ENCODE measurements at regions not wholly inside any gene's neighbourhood (a gene's known extent, or its start where the extent isn't known, plus 50 kb on each side); places are given as distances from the start of the nearest gene placed in this dataset.

DNA sequence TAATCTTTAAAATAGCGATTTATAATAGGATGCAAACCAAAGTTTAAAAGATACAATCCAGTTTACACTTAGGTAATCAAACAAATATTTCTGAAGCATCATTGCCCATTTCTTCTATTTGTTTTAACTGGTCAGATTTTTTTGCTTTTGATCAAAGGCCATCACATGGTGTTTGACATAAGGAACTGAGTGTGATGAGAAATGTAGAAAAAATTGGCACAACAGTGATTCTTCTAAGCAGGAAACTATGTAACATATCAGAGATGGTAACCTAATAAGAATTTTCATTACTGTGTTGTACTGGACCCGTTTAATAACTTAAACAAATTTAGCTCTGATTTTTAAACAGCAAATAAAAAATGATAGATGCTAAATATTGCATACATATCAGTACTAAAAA, 644.7 kb upstream of the KLF12 start:
- intact Hi-C loops (cut with micrococcal nuclease), result loop anchor here (10.0 kb wide), 1 partner anchor 484 kb away; no protein-coding TSS in a partner anchor
- TF ChIP-seq, protein P1, sequence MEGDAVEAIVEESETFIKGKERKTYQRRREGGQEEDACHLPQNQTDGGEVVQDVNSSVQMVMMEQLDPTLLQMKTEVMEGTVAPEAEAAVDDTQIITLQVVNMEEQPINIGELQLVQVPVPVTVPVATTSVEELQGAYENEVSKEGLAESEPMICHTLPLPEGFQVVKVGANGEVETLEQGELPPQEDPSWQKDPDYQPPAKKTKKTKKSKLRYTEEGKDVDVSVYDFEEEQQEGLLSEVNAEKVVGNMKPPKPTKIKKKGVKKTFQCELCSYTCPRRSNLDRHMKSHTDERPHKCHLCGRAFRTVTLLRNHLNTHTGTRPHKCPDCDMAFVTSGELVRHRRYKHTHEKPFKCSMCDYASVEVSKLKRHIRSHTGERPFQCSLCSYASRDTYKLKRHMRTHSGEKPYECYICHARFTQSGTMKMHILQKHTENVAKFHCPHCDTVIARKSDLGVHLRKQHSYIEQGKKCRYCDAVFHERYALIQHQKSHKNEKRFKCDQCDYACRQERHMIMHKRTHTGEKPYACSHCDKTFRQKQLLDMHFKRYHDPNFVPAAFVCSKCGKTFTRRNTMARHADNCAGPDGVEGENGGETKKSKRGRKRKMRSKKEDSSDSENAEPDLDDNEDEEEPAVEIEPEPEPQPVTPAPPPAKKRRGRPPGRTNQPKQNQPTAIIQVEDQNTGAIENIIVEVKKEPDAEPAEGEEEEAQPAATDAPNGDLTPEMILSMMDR (IDR thresholded peaks at IDR 0.05; ENCODE audit: unreplicated experiment), result no peak
- Mint-ChIP-seq H3K36me3 (ENCODE audit: insufficient read depth, unreplicated experiment) (no peaks in the 10 kb centered on the region), H3K9me3 (ENCODE audit: unreplicated experiment) (no peaks in the 10 kb centered on the region), H3K4me1 (ENCODE audit: insufficient read depth, unreplicated experiment) (peaks cover 10% of the 10 kb centered on the region), H3K27ac (ENCODE audit: low read depth, unreplicated experiment) (no peak overlapping the region), H3K27me3 (ENCODE audit: insufficient read depth, unreplicated experiment) (no peaks in the 10 kb centered on the region), H3K4me3 (ENCODE audit: unreplicated experiment) (no peak overlapping the region)
- no TSS peak for BruUV-seq (replicated peaks)
- POLR2A ChIA-PET, result no interaction called here
- CTCF ChIA-PET, result no interaction called here
- no peak for DNase-seq (ENCODE audit: unreplicated experiment)

DNA sequence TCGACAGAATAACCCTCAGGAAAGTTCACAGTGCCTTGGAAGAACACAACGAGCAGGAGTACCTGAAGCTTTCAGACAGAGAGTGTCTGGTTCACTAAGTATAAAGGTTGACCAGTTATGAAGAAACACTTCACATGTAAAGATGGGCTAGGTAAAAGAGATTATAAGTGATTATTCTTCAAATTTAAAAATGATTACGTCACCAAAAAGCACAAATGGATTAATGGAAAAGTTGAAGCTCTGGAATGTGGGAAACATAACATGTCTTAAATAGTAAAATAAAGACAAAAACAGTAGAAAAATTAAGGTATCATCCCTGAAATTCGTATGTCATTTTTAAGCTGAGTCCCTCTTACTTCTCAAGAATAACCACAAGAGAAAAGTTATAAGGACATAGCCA, 643.9 kb upstream of the KLF12 start:
- TF ChIP-seq, protein P1 (IDR thresholded peaks at IDR 0.05; ENCODE audit: unreplicated experiment), result no peak
- peaks cover 16% of the 10 kb centered on the region for H3K4me1 Mint-ChIP-seq (ENCODE audit: insufficient read depth, unreplicated experiment)
- BruUV-seq (replicated peaks), result no TSS peak
- no peak overlapping the region for H3K4me3 Mint-ChIP-seq (ENCODE audit: unreplicated experiment)
- H3K27ac Mint-ChIP-seq (ENCODE audit: low read depth, unreplicated experiment), result no peak overlapping the region
- ChIA-PET CTCF (no interaction called here), POLR2A (interaction anchor here (0.7 kb wide), 1 partner anchor 15 kb away, joined by 3 read pairs; no protein-coding TSS in a partner anchor)
- DNase-seq (ENCODE audit: unreplicated experiment), result no peak
- no peaks in the 10 kb centered on the region for H3K36me3 Mint-ChIP-seq (ENCODE audit: insufficient read depth, unreplicated experiment)
- no peaks in the 10 kb centered on the region for H3K27me3 Mint-ChIP-seq (ENCODE audit: insufficient read depth, unreplicated experiment)
- intact Hi-C loops (cut with micrococcal nuclease), result loop anchor here (10.0 kb wide), 1 partner anchor 483 kb away; no protein-coding TSS in a partner anchor
- no peaks in the 10 kb centered on the region for H3K9me3 Mint-ChIP-seq (ENCODE audit: unreplicated experiment)

DNA sequence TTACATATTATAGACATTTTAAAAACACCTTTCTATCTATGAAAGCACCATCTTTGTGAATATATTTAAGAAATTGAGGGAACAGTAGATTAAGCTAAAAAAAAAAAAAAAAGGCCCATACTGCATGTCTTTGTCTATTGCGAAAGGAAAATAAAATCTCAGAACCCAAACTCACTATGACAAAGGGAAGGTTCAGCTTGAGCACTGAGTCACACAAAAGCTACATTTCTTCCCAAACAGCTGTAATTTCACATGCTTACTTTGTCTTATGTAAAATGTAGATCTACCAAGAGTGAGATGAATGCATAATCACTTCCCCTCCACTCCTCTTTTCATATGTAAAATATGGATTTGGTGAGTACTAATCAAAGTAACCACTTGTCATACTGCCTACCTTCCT, 640.1 kb upstream of the KLF12 start:
- H3K27ac Mint-ChIP-seq (ENCODE audit: low read depth, unreplicated experiment), result peak overlapping the region; percentile 19
- POLR2A ChIA-PET, result no interaction called here
- H3K4me1 Mint-ChIP-seq (ENCODE audit: insufficient read depth, unreplicated experiment), result peaks cover 38% of the 10 kb centered on the region
- TF ChIP-seq, protein P1 (IDR thresholded peaks at IDR 0.05; ENCODE audit: unreplicated experiment), result no peak
- H3K36me3 Mint-ChIP-seq (ENCODE audit: insufficient read depth, unreplicated experiment), result no peaks in the 10 kb centered on the region
- H3K27me3 Mint-ChIP-seq (ENCODE audit: insufficient read depth, unreplicated experiment), result no peaks in the 10 kb centered on the region
- no peaks in the 10 kb centered on the region for H3K9me3 Mint-ChIP-seq (ENCODE audit: unreplicated experiment)
- peak; percentile 54 for DNase-seq (ENCODE audit: unreplicated experiment)
- no peak overlapping the region for H3K4me3 Mint-ChIP-seq (ENCODE audit: unreplicated experiment)
- CTCF ChIA-PET, result interaction anchor here (0.6 to 1.5 kb wide), 2 partner anchors 351 to 446 kb away, joined by 5 read pairs; no protein-coding TSS in a partner anchor
- no TSS peak for BruUV-seq (replicated peaks)
- intact Hi-C loops (cut with micrococcal nuclease), result loop anchor here (5.0 to 10.0 kb wide), 4 partner anchors 93 to 1022 kb away; no protein-coding TSS in a partner anchor

DNA sequence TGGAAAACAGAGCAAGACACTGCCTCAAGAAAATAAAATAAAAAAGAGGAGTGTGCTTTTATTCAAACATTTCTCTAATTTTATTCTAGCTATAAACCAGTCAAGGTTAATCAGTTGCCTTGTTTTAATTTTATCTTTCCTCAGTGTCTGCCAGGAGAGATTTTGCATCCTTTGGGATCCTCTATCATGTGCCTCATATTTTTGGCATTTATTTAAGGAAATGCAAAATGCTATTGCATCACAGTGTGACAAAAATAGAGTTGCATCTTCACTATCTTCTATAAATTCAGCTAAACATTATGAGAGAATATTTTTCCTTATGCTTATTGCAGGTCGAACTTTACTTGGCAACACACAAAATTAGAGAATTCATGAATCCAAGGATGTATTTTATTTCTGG, 639.0 kb upstream of the KLF12 start:
- Mint-ChIP-seq H3K4me3 (ENCODE audit: unreplicated experiment) (no peak overlapping the region), H3K36me3 (ENCODE audit: insufficient read depth, unreplicated experiment) (no peaks in the 10 kb centered on the region), H3K27ac (ENCODE audit: low read depth, unreplicated experiment) (no peak overlapping the region), H3K27me3 (ENCODE audit: insufficient read depth, unreplicated experiment) (no peaks in the 10 kb centered on the region), H3K4me1 (ENCODE audit: insufficient read depth, unreplicated experiment) (peaks cover 38% of the 10 kb centered on the region), H3K9me3 (ENCODE audit: unreplicated experiment) (no peaks in the 10 kb centered on the region)
- intact Hi-C loops (cut with micrococcal nuclease), result loop anchor here (5.0 to 10.0 kb wide), 4 partner anchors 94 to 1021 kb away; no protein-coding TSS in a partner anchor
- no TSS peak for BruUV-seq (replicated peaks)
- DNase-seq (ENCODE audit: unreplicated experiment), result no peak
- POLR2A ChIA-PET, result no interaction called here
- TF ChIP-seq, protein P1 (IDR thresholded peaks at IDR 0.05; ENCODE audit: unreplicated experiment), result no peak
- CTCF ChIA-PET, result interaction anchor here (1.5 kb wide), 1 partner anchor 447 kb away, joined by 5 read pairs; no protein-coding TSS in a partner anchor
